Large intestine (tissue), 3 donors: ENCODE measurements at regions not wholly inside any gene's neighbourhood (a gene's known extent, or its start where the extent isn't known, plus 50 kb on each side); places are given as distances from the start of the nearest gene placed in this dataset.

Source experiments
- DNase-seq, 2 donors: peaks; one replicate each; pipeline versions ENCODE4 v3.0.0 to v3.0.0-alpha.2; 2013
- H3K27ac ChIP-seq: one replicate; pipeline ENCODE4 v1.5.1; 2013; ENCODE audit warnings: low read length
- H3K27me3 ChIP-seq: 2 replicates; pipeline ENCODE4 v1.6.1; 2013; ENCODE audit warnings: low read length; ENCODE audit not compliant: control insufficient read depth, insufficient read depth
- H3K36me3 ChIP-seq: 2 replicates; pipeline ENCODE4 v1.6.1; 2013; ENCODE audit warnings: low read length; ENCODE audit not compliant: control insufficient read depth, insufficient read depth
- H3K4me1 ChIP-seq: one replicate; pipeline ENCODE4 v1.6.1; 2013; ENCODE audit warnings: low read length; ENCODE audit not compliant: control insufficient read depth, insufficient read depth
- H3K4me3 ChIP-seq: one replicate; pipeline ENCODE4 v1.5.1; 2013; ENCODE audit warnings: low read length
- H3K9me3 ChIP-seq: one replicate; pipeline ENCODE4 v1.6.1; 2013; ENCODE audit warnings: mild to moderate bottlenecking, low read depth, low read length, moderate library complexity; ENCODE audit not compliant: control insufficient read depth
- WGBS: methylation state at CpG from one replicate; pipeline ENCODE4 v1.1.5; 2013; ENCODE audit warnings: low lambda C conversion rate; ENCODE audit not compliant: insufficient coverage; 5-methylcytosine and 5-hydroxymethylcytosine counted together

- Histone ChIP-seq H3K4me1 (peaks cover 16% of the 10 kb centered on the region), H3K27me3 (no peaks in the 10 kb centered on the region), H3K27ac (no peak overlapping the region), H3K36me3 (no peaks in the 10 kb centered on the region), H3K9me3 (no peaks in the 10 kb centered on the region), H3K4me3 (no peak overlapping the region)
- no peak for DNase-seq
These were observed 226.7 kb upstream of the NAV3 start for GRCh38 chr12:77603946-77604345.

- WGBS: no CpG with 5 or more reads among the region's 2 CpGs
- Histone ChIP-seq H3K36me3 (no peaks in the 10 kb centered on the region), H3K4me3 (no peak overlapping the region), H3K27ac (no peak overlapping the region), H3K9me3 (no peaks in the 10 kb centered on the region), H3K27me3 (no peaks in the 10 kb centered on the region), H3K4me1 (peaks cover 16% of the 10 kb centered on the region)
- no peak for DNase-seq
These were observed 229.6 kb upstream of the NAV3 start for GRCh38 chr12:77601069-77601468.

DNA sequence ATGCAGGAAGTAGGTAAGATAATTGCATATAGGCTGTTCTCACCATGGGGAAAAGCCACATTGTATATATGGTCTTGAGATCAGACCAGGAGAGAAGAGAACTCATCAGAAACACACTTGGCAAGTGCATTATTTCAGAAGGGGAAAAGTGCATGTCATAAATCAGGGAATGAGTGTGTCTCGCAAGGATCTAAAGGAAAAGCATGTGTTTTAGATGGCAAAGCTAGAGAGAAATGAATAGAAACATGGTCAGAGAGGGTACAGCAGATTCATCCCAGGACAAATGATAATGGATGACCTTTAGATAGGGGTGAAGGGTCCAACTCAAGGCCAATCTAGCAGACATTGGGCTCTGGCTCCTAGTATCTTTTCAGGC, 230.2 kb upstream of the NAV3 start:
- Histone ChIP-seq H3K36me3 (no peaks in the 10 kb centered on the region), H3K27ac (no peak overlapping the region), H3K9me3 (no peaks in the 10 kb centered on the region), H3K4me1 (peaks cover 16% of the 10 kb centered on the region), H3K27me3 (no peaks in the 10 kb centered on the region), H3K4me3 (no peak overlapping the region)
- WGBS: 44% methylated on average over 1 of the region's 1 CpG
- DNase-seq: peak in 1 of 2 donors; percentile 8

- Histone ChIP-seq H3K36me3 (no peaks in the 10 kb centered on the region), H3K9me3 (no peaks in the 10 kb centered on the region), H3K27ac (no peak overlapping the region), H3K4me3 (no peak overlapping the region), H3K27me3 (no peaks in the 10 kb centered on the region), H3K4me1 (peaks cover 16% of the 10 kb centered on the region)
- DNase-seq: peak in 1 of 2 donors; percentile 35
These were observed 230.8 kb upstream of the NAV3 start for GRCh38 chr12:77599782-77600467.

- H3K4me3 ChIP-seq: no peak overlapping the region
- no peaks in the 10 kb centered on the region for H3K4me1 ChIP-seq
- WGBS: 100% methylated on average over 2 of the region's 3 CpGs
- no peaks in the 10 kb centered on the region for H3K27me3 ChIP-seq
- no peak for DNase-seq
- H3K9me3 ChIP-seq: no peaks in the 10 kb centered on the region
- H3K27ac ChIP-seq: no peak overlapping the region
- H3K36me3 ChIP-seq: no peaks in the 10 kb centered on the region
These were observed 236.3 kb upstream of the NAV3 start for GRCh38 chr12:77594366-77594765.

GRCh38 chr12:77592836-77593235, 237.9 kb upstream of the NAV3 start:
- no peaks in the 10 kb centered on the region for H3K4me1 ChIP-seq
- H3K27ac ChIP-seq: no peak overlapping the region
- no peaks in the 10 kb centered on the region for H3K9me3 ChIP-seq
- no peak for DNase-seq
- no peaks in the 10 kb centered on the region for H3K27me3 ChIP-seq
- no peak overlapping the region for H3K4me3 ChIP-seq
- no CpG with 5 or more reads among the region's 2 CpGs for WGBS
- H3K36me3 ChIP-seq: no peaks in the 10 kb centered on the region

GRCh38 chr12:77591959-77592743, 238.5 kb upstream of the NAV3 start:
- Histone ChIP-seq H3K9me3 (no peaks in the 10 kb centered on the region), H3K4me1 (no peaks in the 10 kb centered on the region), H3K4me3 (no peak overlapping the region), H3K27ac (no peak overlapping the region), H3K36me3 (no peaks in the 10 kb centered on the region), H3K27me3 (no peaks in the 10 kb centered on the region)
- 100% methylated on average over 2 of the region's 9 CpGs for WGBS
- peak; percentile 2 to 34 for DNase-seq

DNA sequence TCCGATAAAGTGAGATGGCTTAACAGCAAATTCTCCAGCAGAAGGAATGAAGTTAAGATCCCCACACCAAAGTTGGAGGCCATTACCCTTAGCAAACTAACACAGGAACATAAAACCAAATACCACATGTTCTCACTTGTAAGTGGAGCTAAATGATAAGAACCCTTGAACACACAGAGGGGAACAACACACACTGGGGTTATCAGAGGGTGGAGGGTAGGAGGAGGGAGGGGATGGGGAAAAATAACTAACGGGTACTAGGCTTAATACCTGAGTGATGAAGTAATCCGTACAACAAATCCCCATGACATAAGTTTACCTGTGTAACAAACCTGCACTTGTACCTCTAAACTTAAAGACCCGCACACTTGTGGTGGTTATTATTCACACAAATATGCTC, 240.4 kb upstream of the NAV3 start:
- DNase-seq: no peak
- H3K27me3 ChIP-seq: no peaks in the 10 kb centered on the region
- no peaks in the 10 kb centered on the region for H3K36me3 ChIP-seq
- H3K4me3 ChIP-seq: no peak overlapping the region
- H3K4me1 ChIP-seq: no peaks in the 10 kb centered on the region
- H3K27ac ChIP-seq: no peak overlapping the region
- no peaks in the 10 kb centered on the region for H3K9me3 ChIP-seq
- no CpG with 5 or more reads among the region's 4 CpGs for WGBS

- Histone ChIP-seq H3K9me3 (no peaks in the 10 kb centered on the region), H3K27me3 (no peaks in the 10 kb centered on the region), H3K36me3 (no peaks in the 10 kb centered on the region), H3K4me1 (peaks cover 9% of the 10 kb centered on the region), H3K4me3 (no peak overlapping the region), H3K27ac (no peak overlapping the region)
- no peak for DNase-seq
- WGBS: 100% methylated on average over 1 of the region's 3 CpGs
These were observed 245.8 kb upstream of the NAV3 start for GRCh38 chr12:77584860-77585259.

GRCh38 chr12:77578466-77579220, 252.1 kb upstream of the NAV3 start:
- H3K27ac ChIP-seq: no peak overlapping the region
- no peak overlapping the region for H3K4me3 ChIP-seq
- H3K36me3 ChIP-seq: no peaks in the 10 kb centered on the region
- peaks cover 13% of the 10 kb centered on the region for H3K4me1 ChIP-seq
- DNase-seq: no peak
- 71% methylated on average over 4 of the region's 4 CpGs for WGBS
- H3K9me3 ChIP-seq: no peaks in the 10 kb centered on the region
- no peaks in the 10 kb centered on the region for H3K27me3 ChIP-seq
